ENCODE measurements at regions not wholly inside any gene's neighbourhood (a gene's known extent, or its start where the extent isn't known, plus 50 kb on each side); places are given as distances from the start of the nearest gene placed in this dataset.

DNA sequence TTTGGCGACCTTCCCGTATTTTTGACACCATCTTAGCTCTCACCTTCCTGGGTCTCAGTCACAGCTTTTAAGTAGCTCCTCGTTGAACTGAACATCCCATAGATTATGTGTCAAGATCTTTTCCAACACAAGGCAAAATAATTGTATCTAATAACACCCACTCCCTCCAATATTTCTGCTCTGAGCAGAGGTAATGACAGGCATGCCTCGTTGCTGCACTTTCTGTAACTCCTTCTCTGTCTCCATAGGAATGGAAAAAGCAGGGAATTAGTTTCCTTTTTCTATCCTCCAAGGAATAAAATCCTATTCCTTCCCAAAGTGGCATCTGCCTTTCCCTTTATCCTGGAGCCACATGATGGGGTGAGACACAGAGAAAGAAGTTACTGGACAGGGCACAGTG lies 174.0 kb upstream of the CDH20 start:
- no peaks in the 10 kb centered on the region for H4K20me1 ChIP-seq (ENCODE audit: insufficient read depth, low read length)
- H3F3A ChIP-seq (ENCODE audit: insufficient read depth, low read length) = no peaks in the 10 kb centered on the region
- no peak for DNase-seq
- no peaks in the 10 kb centered on the region for H3K9me3 ChIP-seq (replicated peaks; ENCODE audit: insufficient read depth, low read length)
- no peak overlapping the region for H2AFZ ChIP-seq (ENCODE audit: low read length)
- no peak overlapping the region for H3K4me3 ChIP-seq (ENCODE audit: low read length)
- H3K27ac ChIP-seq (ENCODE audit: low read length) = no peak overlapping the region
- TF ChIP-seq EZH2phosphoT487 (IDR thresholded peaks at IDR 0.05; ENCODE audit: low read length) (no peak), EZH2 (optimal IDR thresholded peaks at IDR 0.05; ENCODE audit: low read depth, low read length) (no peak)
- TF ChIP-seq, protein P1, sequence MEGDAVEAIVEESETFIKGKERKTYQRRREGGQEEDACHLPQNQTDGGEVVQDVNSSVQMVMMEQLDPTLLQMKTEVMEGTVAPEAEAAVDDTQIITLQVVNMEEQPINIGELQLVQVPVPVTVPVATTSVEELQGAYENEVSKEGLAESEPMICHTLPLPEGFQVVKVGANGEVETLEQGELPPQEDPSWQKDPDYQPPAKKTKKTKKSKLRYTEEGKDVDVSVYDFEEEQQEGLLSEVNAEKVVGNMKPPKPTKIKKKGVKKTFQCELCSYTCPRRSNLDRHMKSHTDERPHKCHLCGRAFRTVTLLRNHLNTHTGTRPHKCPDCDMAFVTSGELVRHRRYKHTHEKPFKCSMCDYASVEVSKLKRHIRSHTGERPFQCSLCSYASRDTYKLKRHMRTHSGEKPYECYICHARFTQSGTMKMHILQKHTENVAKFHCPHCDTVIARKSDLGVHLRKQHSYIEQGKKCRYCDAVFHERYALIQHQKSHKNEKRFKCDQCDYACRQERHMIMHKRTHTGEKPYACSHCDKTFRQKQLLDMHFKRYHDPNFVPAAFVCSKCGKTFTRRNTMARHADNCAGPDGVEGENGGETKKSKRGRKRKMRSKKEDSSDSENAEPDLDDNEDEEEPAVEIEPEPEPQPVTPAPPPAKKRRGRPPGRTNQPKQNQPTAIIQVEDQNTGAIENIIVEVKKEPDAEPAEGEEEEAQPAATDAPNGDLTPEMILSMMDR (IDR thresholded peaks at IDR 0.05; ENCODE audit: low read length) = no peak
- H3K27me3 ChIP-seq (replicated peaks; ENCODE audit: insufficient read depth, low read length) = no peaks in the 10 kb centered on the region
- H3K36me3 ChIP-seq (replicated peaks; ENCODE audit: insufficient read depth, low read length) = no peaks in the 10 kb centered on the region
- H3K4me1 ChIP-seq (ENCODE audit: low read length) = no peaks in the 10 kb centered on the region
- no peaks in the 10 kb centered on the region for H3K79me2 ChIP-seq (ENCODE audit: low read length)
- H3K9ac ChIP-seq (ENCODE audit: low read length) = no peak overlapping the region
- H3K9me2 ChIP-seq (replicated peaks; ENCODE audit: insufficient read depth, low read length) = no peaks in the 10 kb centered on the region
- no peak overlapping the region for H3K4me2 ChIP-seq (ENCODE audit: low read depth, low read length)

DNA sequence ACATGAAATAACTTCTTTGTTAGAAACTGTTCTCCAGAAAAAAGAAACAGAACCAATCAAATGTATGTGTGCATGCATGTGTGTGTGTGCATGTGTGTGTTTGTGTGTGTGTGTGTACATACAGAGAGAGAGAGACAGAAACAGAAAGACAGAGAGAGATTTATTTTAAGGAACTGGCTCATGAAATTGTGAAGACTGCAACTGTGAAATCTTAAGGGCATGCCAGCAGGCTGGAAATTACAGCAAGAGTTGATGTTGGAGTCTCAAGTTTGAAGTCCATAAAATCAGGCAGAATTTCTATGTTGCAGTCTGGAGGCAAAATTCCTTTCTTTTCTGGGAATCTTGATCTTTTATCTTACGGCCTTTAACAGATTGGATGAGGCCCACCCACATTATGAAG lies 168.9 kb upstream of the CDH20 start:
- Histone ChIP-seq H3F3A (ENCODE audit: insufficient read depth, low read length) (no peaks in the 10 kb centered on the region), H4K20me1 (ENCODE audit: insufficient read depth, low read length) (no peaks in the 10 kb centered on the region), H3K79me2 (ENCODE audit: low read length) (no peaks in the 10 kb centered on the region), H3K9ac (ENCODE audit: low read length) (no peak overlapping the region), H3K4me2 (ENCODE audit: low read depth, low read length) (no peak overlapping the region), H3K4me1 (ENCODE audit: low read length) (no peaks in the 10 kb centered on the region), H2AFZ (ENCODE audit: low read length) (no peak overlapping the region), H3K9me3 (replicated peaks; ENCODE audit: insufficient read depth, low read length) (no peaks in the 10 kb centered on the region), H3K27me3 (replicated peaks; ENCODE audit: insufficient read depth, low read length) (no peaks in the 10 kb centered on the region), H3K27ac (ENCODE audit: low read length) (no peak overlapping the region), H3K9me2 (replicated peaks; ENCODE audit: insufficient read depth, low read length) (no peaks in the 10 kb centered on the region), H3K36me3 (replicated peaks; ENCODE audit: insufficient read depth, low read length) (no peaks in the 10 kb centered on the region), H3K4me3 (ENCODE audit: low read length) (no peak overlapping the region)
- no peak for DNase-seq
- TF ChIP-seq, protein P1 (IDR thresholded peaks at IDR 0.05; ENCODE audit: low read length) = no peak
- TF ChIP-seq EZH2phosphoT487 (IDR thresholded peaks at IDR 0.05; ENCODE audit: low read length) = no peak
- no peak for TF ChIP-seq EZH2 (optimal IDR thresholded peaks at IDR 0.05; ENCODE audit: low read depth, low read length)

DNA sequence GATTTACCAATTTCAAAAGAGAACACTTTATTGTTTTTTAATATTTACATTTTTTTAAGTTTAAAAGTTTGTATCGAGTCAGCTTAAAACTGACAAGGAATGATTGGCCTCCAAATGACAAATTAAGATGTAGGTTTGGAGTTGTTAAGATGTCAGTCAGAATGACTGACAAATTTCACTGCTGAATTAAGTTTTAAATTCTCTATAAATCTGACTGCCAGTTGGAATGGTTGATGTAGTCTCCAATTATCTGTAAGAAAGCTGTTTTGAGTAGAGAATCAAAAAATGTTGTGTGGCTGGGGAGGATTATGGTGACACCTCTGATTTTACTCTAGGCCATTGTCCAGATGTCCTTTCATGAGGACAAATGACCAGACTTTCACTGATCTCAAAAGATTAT lies 165.3 kb upstream of the CDH20 start:
- no peaks in the 10 kb centered on the region for H3K4me1 ChIP-seq (ENCODE audit: low read length)
- no peak overlapping the region for H2AFZ ChIP-seq (ENCODE audit: low read length)
- no peak overlapping the region for H3K4me2 ChIP-seq (ENCODE audit: low read depth, low read length)
- no peaks in the 10 kb centered on the region for H3K36me3 ChIP-seq (replicated peaks; ENCODE audit: insufficient read depth, low read length)
- H3K27ac ChIP-seq (ENCODE audit: low read length) = no peak overlapping the region
- no peak overlapping the region for H3K4me3 ChIP-seq (ENCODE audit: low read length)
- no peaks in the 10 kb centered on the region for H4K20me1 ChIP-seq (ENCODE audit: insufficient read depth, low read length)
- no peaks in the 10 kb centered on the region for H3K9me3 ChIP-seq (replicated peaks; ENCODE audit: insufficient read depth, low read length)
- no peak for DNase-seq
- no peak for TF ChIP-seq EZH2phosphoT487 (IDR thresholded peaks at IDR 0.05; ENCODE audit: low read length)
- no peak for TF ChIP-seq EZH2 (optimal IDR thresholded peaks at IDR 0.05; ENCODE audit: low read depth, low read length)
- TF ChIP-seq, protein P1 (IDR thresholded peaks at IDR 0.05; ENCODE audit: low read length) = no peak
- H3K9ac ChIP-seq (ENCODE audit: low read length) = no peak overlapping the region
- H3K9me2 ChIP-seq (replicated peaks; ENCODE audit: insufficient read depth, low read length) = no peaks in the 10 kb centered on the region
- H3F3A ChIP-seq (ENCODE audit: insufficient read depth, low read length) = no peaks in the 10 kb centered on the region
- H3K27me3 ChIP-seq (replicated peaks; ENCODE audit: insufficient read depth, low read length) = no peaks in the 10 kb centered on the region
- no peaks in the 10 kb centered on the region for H3K79me2 ChIP-seq (ENCODE audit: low read length)
